ENCODE measurements at regions not wholly inside any gene's neighbourhood (a gene's known extent, or its start where the extent isn't known, plus 50 kb on each side); places are given as distances from the start of the nearest gene placed in this dataset.

DNA sequence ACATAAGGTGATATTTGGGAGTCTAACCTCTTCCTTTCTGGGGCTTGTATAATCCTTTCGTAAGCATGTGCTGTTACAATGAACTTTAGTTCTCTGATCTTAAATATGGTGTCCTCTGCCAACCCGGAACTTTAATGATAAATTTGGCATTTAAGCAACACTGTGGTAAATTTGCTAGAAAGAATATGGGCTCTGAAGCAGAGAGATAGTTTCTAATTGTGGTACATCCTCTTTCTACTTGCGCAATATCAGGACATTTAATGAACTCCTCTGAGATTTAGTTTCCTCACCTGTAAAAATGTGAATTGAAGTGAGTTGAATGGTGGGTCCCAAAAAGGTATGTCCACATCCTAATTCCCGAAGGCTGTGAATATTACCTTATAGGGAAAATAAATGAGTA, 364.7 kb downstream of the CAAP1 start:
- TF ChIP-seq, protein P1, sequence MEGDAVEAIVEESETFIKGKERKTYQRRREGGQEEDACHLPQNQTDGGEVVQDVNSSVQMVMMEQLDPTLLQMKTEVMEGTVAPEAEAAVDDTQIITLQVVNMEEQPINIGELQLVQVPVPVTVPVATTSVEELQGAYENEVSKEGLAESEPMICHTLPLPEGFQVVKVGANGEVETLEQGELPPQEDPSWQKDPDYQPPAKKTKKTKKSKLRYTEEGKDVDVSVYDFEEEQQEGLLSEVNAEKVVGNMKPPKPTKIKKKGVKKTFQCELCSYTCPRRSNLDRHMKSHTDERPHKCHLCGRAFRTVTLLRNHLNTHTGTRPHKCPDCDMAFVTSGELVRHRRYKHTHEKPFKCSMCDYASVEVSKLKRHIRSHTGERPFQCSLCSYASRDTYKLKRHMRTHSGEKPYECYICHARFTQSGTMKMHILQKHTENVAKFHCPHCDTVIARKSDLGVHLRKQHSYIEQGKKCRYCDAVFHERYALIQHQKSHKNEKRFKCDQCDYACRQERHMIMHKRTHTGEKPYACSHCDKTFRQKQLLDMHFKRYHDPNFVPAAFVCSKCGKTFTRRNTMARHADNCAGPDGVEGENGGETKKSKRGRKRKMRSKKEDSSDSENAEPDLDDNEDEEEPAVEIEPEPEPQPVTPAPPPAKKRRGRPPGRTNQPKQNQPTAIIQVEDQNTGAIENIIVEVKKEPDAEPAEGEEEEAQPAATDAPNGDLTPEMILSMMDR (conservative IDR thresholded peaks at IDR 0.05; ENCODE audit: low read length), result no peak
- no peak for TF ChIP-seq EZH2phosphoT487 (IDR thresholded peaks at IDR 0.05; ENCODE audit: borderline replicate concordance, low read depth, low read length)

All from OCI-LY7 (cell line).